GM23338 (cell line): ENCODE measurements at regions not wholly inside any gene's neighbourhood (a gene's known extent, or its start where the extent isn't known, plus 50 kb on each side); places are given as distances from the start of the nearest gene placed in this dataset.
A peak's percentile ranks its signal among the peaks of the same experiment; 100 is the strongest.

Experiments used
- ATAC-seq: fragments of 200-7000 bp; cut with Tn5 transposase; 3 replicates; pipeline ENCODE4 v1.9.1; 2020
- DNase-seq: peaks from one replicate; pipeline ENCODE4 v3.0.0-alpha.2; 2015; ENCODE audit warnings: low spot score
- H2AFZ ChIP-seq: fragments of 200-600 bp; sonication (generic); 2 replicates; pipeline ENCODE4 v1.8.0; 2016; ENCODE audit warnings: antibody characterized with exemption, mild to moderate bottlenecking, moderate library complexity
- H3F3A ChIP-seq: fragments of 200-600 bp; sonication (generic); replicated peaks from 2 replicates; pipeline ENCODE4 v1.8.0; 2017; ENCODE audit warnings: antibody characterized with exemption, mixed run types, low read depth
- H3K27ac ChIP-seq: fragments of 200-600 bp; sonication (generic); 2 replicates; pipeline ENCODE4 v1.6.1; 2016; ENCODE audit warnings: low read depth
- H3K27me3 ChIP-seq: fragments of 200-600 bp; sonication (generic); 2 replicates; pipeline ENCODE4 v1.8.0; 2016; ENCODE audit warnings: mild to moderate bottlenecking, mixed run types, moderate library complexity; ENCODE audit not compliant: insufficient read depth
- H3K36me3 ChIP-seq: fragments of 200-600 bp; sonication (generic); 2 replicates; pipeline ENCODE4 v1.8.0; 2016; ENCODE audit warnings: mild to moderate bottlenecking; ENCODE audit not compliant: insufficient read depth
- H3K4me1 ChIP-seq: fragments of 200-600 bp; sonication (generic); 2 replicates; pipeline ENCODE4 v1.8.0; 2016; ENCODE audit warnings: mild to moderate bottlenecking, moderate library complexity; ENCODE audit not compliant: insufficient read depth
- H3K4me2 ChIP-seq: fragments of 200-600 bp; sonication (generic); 2 replicates; pipeline ENCODE4 v1.7.1; 2017; ENCODE audit warnings: mixed run types
- H3K4me3 ChIP-seq: fragments of 200-600 bp; sonication (generic); 2 replicates; pipeline ENCODE4 v1.6.1; 2016; ENCODE audit warnings: mixed run types
- H3K79me2 ChIP-seq: fragments of 200-600 bp; sonication (generic); replicated peaks from 2 replicates; pipeline ENCODE4 v1.8.0; 2017; ENCODE audit warnings: mild to moderate bottlenecking; ENCODE audit not compliant: insufficient read depth
- H3K9me2 ChIP-seq: fragments of 200-600 bp; sonication (generic); 2 replicates; pipeline ENCODE4 v1.8.0; 2017; ENCODE audit not compliant: insufficient read depth
- H4K20me1 ChIP-seq: fragments of 200-600 bp; sonication (generic); replicated peaks from 2 replicates; pipeline ENCODE4 v1.8.0; 2017; ENCODE audit warnings: mild to moderate bottlenecking; ENCODE audit not compliant: insufficient read depth
- H3K27ac Mint-ChIP-seq: 2 replicates; pipeline ENCODE4 v1.8.0; 2020; ENCODE audit warnings: inconsistent platforms, mild to moderate bottlenecking, moderate library complexity, mixed read lengths
- H3K27me3 Mint-ChIP-seq: 3 replicates; pipeline ENCODE4 v1.8.0; 2022; ENCODE audit warnings: low read depth, mild to moderate bottlenecking, moderate library complexity, mixed read lengths, inconsistent platforms; ENCODE audit not compliant: insufficient read depth, poor library complexity
- H3K36me3 Mint-ChIP-seq: 3 replicates; pipeline ENCODE4 v1.8.0; 2021; ENCODE audit warnings: low read depth, mild to moderate bottlenecking, inconsistent platforms, moderate library complexity, mixed read lengths
- H3K4me1 Mint-ChIP-seq: 3 replicates; pipeline ENCODE4 v1.8.0; 2020; ENCODE audit warnings: mild to moderate bottlenecking, inconsistent platforms, mixed read lengths
- H3K4me3 Mint-ChIP-seq: 3 replicates; pipeline ENCODE4 v1.8.0; 2021; ENCODE audit warnings: moderate library complexity, mild to moderate bottlenecking, inconsistent platforms, mixed read lengths
- H3K9me3 Mint-ChIP-seq: 3 replicates; pipeline ENCODE4 v1.8.0; 2020; ENCODE audit warnings: moderate library complexity, mild to moderate bottlenecking, inconsistent platforms, mixed read lengths
- CREB1 ChIP-seq: fragments of 250-450 bp; sonication (Bioruptor Pico); IDR thresholded peaks from 2 replicates; pipeline ENCODE4 v1.5.0; 2020; ENCODE audit warnings: low read depth, mild to moderate bottlenecking, moderate library complexity
- CTCF ChIP-seq, 2 experiments: fragments of 200-600 bp in 1 of 2; sonication (generic) in 1 of 2; conservative IDR thresholded peaks; 2 replicates each; pipeline versions ENCODE4 v1.5.1 to v1.6.1; 2016 to 2017; ENCODE audit warnings: antibody characterized with exemption in 2 of 2, low read depth in 2 of 2, mild to moderate bottlenecking in 2 of 2, moderate library complexity in 1 of 2
- JUNB ChIP-seq: IDR thresholded peaks from one replicate; pipeline ENCODE4 v1.6.1; 2016; ENCODE audit warnings: antibody characterized with exemption; ENCODE audit not compliant: unreplicated experiment
- REST ChIP-seq: IDR thresholded peaks from one replicate; pipeline ENCODE4 v1.6.1; 2018; ENCODE audit warnings: antibody characterized with exemption; ENCODE audit not compliant: unreplicated experiment
- ZNF462 ChIP-seq: fragments of 250-450 bp; sonication (Bioruptor Pico); IDR thresholded peaks from 2 replicates; pipeline ENCODE4 v1.5.0; 2020; ENCODE audit warnings: mild to moderate bottlenecking, moderate library complexity

- H3K9me2 ChIP-seq = no peaks in the 10 kb centered on the region
- H3K36me3 Mint-ChIP-seq = no peaks in the 10 kb centered on the region
- H3K27me3 ChIP-seq = no peaks in the 10 kb centered on the region
- H4K20me1 ChIP-seq = no peaks in the 10 kb centered on the region
- no peaks in the 10 kb centered on the region for H3K79me2 ChIP-seq
- H3K27ac Mint-ChIP-seq = no peak overlapping the region
- DNase-seq = no peak
- 0 out of 2 replicates have a peak, but pooled peaks cover 4% of the 10 kb centered on the region for H3F3A ChIP-seq
- H3K4me2 ChIP-seq = no peak overlapping the region
- H3K4me1 Mint-ChIP-seq = peaks cover 40% of the 10 kb centered on the region
- ATAC-seq = no peak
- H3K27ac ChIP-seq = no peak overlapping the region
- H3K4me3 ChIP-seq = no peak overlapping the region
- H3K4me3 Mint-ChIP-seq = no peak overlapping the region
- H3K36me3 ChIP-seq = no peaks in the 10 kb centered on the region
- H3K4me1 ChIP-seq = peaks cover 31% of the 10 kb centered on the region
- H3K27me3 Mint-ChIP-seq = peaks cover 8% of the 10 kb centered on the region
- H2AFZ ChIP-seq = peak overlapping the region; percentile 11; the same call in 1 of the 2 replicates
- no peak for TF ChIP-seq REST
- no peak for TF ChIP-seq JUNB
- TF ChIP-seq CTCF (conservative IDR thresholded peaks at IDR 0.05; ENCODE audit: low read depth in 2 of 2) = no peak
- TF ChIP-seq ZNF462 (CRISPR knock-in tag) = no peak
- no peak for TF ChIP-seq CREB1 (CRISPR knock-in tag)
- no peaks in the 10 kb centered on the region for H3K9me3 Mint-ChIP-seq
These were observed 192.4 kb upstream of the ZNF217 start for GRCh38 chr20:53786071-53786444.
